ENCODE measurements at regions not wholly inside any gene's neighbourhood (a gene's known extent, or its start where the extent isn't known, plus 50 kb on each side); places are given as distances from the start of the nearest gene placed in this dataset.

GRCh38 chr13:34513526-34513925 is 428.5 kb upstream of the NBEA start:
- H3K9me3 ChIP-seq (ENCODE audit: control extremely low read depth in 1 of 3, control insufficient read depth in 2 of 3, insufficient read depth in 1 of 3, low read length in 2 of 3) = no peaks in the 10 kb centered on the region
- WGBS (ENCODE audit: insufficient coverage) = no CpG with 5 or more reads among the region's 1 CpG
- DNase-seq (no peak), ATAC-seq (ENCODE audit: low read depth) (no peak)
- no peaks in the 10 kb centered on the region for H3K79me2 ChIP-seq (ENCODE audit: control insufficient read depth, insufficient read depth, low read length)
- TF ChIP-seq CTCF (IDR thresholded peaks at IDR 0.05) (no peak), EZH2 (IDR thresholded peaks at IDR 0.05; ENCODE audit: borderline replicate concordance, insufficient read depth, low read depth, low read length, poor library complexity, severe bottlenecking) (no peak)
- ChIA-PET POLR2A (no interaction called here), CTCF (no interaction called here)
- Mint-ChIP-seq H3K9me3 (ENCODE audit: insufficient read depth) (peaks cover 8% of the 10 kb centered on the region), H3K27me3 (no peaks in the 10 kb centered on the region), H3K4me1 (no peaks in the 10 kb centered on the region), H3K4me3 (no peak overlapping the region), H3K27ac (no peak overlapping the region)
- intact Hi-C loops (cut with micrococcal nuclease) = no loop called here
- no peak overlapping the region for H3K4me3 ChIP-seq (ENCODE audit: control extremely low read depth in 1 of 5, extremely low read depth in 1 of 5, insufficient read depth in 1 of 5, low read depth in 2 of 5, low read length in 4 of 5)
- H2AFZ ChIP-seq (ENCODE audit: insufficient read depth, low read depth, low read length, poor library complexity, severe bottlenecking) = no peak overlapping the region
- H3K4me1 ChIP-seq (ENCODE audit: control insufficient read depth in 2 of 2, insufficient read depth in 2 of 2, low read length in 2 of 2) = no peaks in the 10 kb centered on the region
- H3K36me3 ChIP-seq (replicated peaks in 1 of 2; ENCODE audit: control extremely low read depth in 1 of 2, control insufficient read depth in 1 of 2, extremely low read depth in 1 of 2, insufficient read depth in 2 of 2, low read length in 1 of 2) = no peaks in the 10 kb centered on the region
- no peak overlapping the region for H3K27ac ChIP-seq (ENCODE audit: low read length in 2 of 2)
- H3K4me2 ChIP-seq (replicated peaks; ENCODE audit: low read depth, low read length, poor library complexity, severe bottlenecking) = no peak overlapping the region
- H4K20me1 ChIP-seq (ENCODE audit: control insufficient read depth, insufficient read depth, low read length, poor library complexity, severe bottlenecking) = no peaks in the 10 kb centered on the region
- H3K9ac ChIP-seq (ENCODE audit: low read length) = no peak overlapping the region
- H3K27me3 ChIP-seq (replicated peaks in 1 of 4; ENCODE audit: control extremely low read depth in 1 of 4, control insufficient read depth in 3 of 4, insufficient read depth in 4 of 4, low read length in 3 of 4) = no peaks in the 10 kb centered on the region

DNA sequence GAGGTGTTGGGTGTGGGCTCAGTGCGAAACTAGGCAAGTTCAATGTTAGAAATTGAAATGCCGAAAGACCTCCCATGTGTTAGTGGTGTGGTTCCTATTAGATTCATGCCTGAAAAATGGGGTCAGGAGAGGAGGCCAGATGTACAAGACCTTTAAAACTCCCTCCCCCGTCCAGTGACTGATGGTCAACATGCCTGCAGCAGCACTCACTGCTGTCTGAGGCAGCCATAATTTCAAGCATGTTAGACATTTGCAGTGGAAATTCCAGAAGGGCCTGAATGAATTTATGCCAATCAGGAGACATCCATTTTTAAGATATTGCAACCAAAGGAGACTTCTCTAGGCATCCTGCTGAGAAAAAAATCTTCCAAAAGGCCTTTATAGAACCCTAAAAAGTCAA is 426.9 kb upstream of the NBEA start:
- Histone ChIP-seq H3K4me2 (replicated peaks; ENCODE audit: low read depth, low read length, poor library complexity, severe bottlenecking) (no peak overlapping the region), H3K4me1 (ENCODE audit: control insufficient read depth in 2 of 2, insufficient read depth in 2 of 2, low read length in 2 of 2) (no peaks in the 10 kb centered on the region), H4K20me1 (ENCODE audit: control insufficient read depth, insufficient read depth, low read length, poor library complexity, severe bottlenecking) (no peaks in the 10 kb centered on the region), H3K4me3 (ENCODE audit: control extremely low read depth in 1 of 5, extremely low read depth in 1 of 5, insufficient read depth in 1 of 5, low read depth in 2 of 5, low read length in 4 of 5) (no peak overlapping the region), H3K9ac (ENCODE audit: low read length) (no peak overlapping the region), H3K36me3 (replicated peaks in 1 of 2; ENCODE audit: control extremely low read depth in 1 of 2, control insufficient read depth in 1 of 2, extremely low read depth in 1 of 2, insufficient read depth in 2 of 2, low read length in 1 of 2) (no peaks in the 10 kb centered on the region), H3K9me3 (ENCODE audit: control extremely low read depth in 1 of 3, control insufficient read depth in 2 of 3, insufficient read depth in 1 of 3, low read length in 2 of 3) (no peaks in the 10 kb centered on the region), H3K27me3 (replicated peaks in 1 of 4; ENCODE audit: control extremely low read depth in 1 of 4, control insufficient read depth in 3 of 4, insufficient read depth in 4 of 4, low read length in 3 of 4) (no peaks in the 10 kb centered on the region), H3K79me2 (ENCODE audit: control insufficient read depth, insufficient read depth, low read length) (no peaks in the 10 kb centered on the region), H2AFZ (ENCODE audit: insufficient read depth, low read depth, low read length, poor library complexity, severe bottlenecking) (no peak overlapping the region), H3K27ac (ENCODE audit: low read length in 2 of 2) (no peak overlapping the region)
- Mint-ChIP-seq H3K27ac (no peak overlapping the region), H3K9me3 (ENCODE audit: insufficient read depth) (peaks cover 5% of the 10 kb centered on the region), H3K27me3 (no peaks in the 10 kb centered on the region), H3K4me3 (no peak overlapping the region), H3K4me1 (no peaks in the 10 kb centered on the region)
- 100% methylated on average over 3 of the region's 3 CpGs for WGBS (ENCODE audit: insufficient coverage)
- POLR2A ChIA-PET = no interaction called here
- ATAC-seq (ENCODE audit: low read depth) = no peak
- no peak for DNase-seq
- CTCF ChIA-PET = no interaction called here
- TF ChIP-seq EZH2 (IDR thresholded peaks at IDR 0.05; ENCODE audit: borderline replicate concordance, insufficient read depth, low read depth, low read length, poor library complexity, severe bottlenecking) (no peak), CTCF (IDR thresholded peaks at IDR 0.05) (no peak)
- intact Hi-C loops (cut with micrococcal nuclease) = no loop called here
